ENCODE measurements at regions not wholly inside any gene's neighbourhood (a gene's known extent, or its start where the extent isn't known, plus 50 kb on each side); places are given as distances from the start of the nearest gene placed in this dataset.
"Not testable (repeated sequence)": the region's sequence is repeated elsewhere in the genome, so short reads cannot be mapped to it uniquely, and the experiment has no call there.

DNA sequence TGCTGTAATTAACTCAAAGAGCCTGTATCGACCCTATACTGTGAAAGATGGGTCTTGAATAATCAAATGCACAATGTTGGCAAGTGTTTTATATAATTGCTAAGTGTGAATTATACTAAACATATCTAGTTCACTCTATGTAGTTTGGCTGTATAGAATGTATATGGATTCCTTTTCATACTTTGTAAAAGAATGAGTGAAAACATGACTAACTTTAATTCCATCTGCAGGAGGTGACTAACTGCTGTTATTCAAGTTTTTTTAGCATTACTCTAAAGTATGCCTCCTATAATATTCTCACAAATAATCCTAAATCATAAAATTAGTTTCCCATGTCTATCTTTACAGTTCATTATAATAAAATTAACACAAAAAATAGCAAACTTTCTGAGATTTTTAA, 394.0 kb upstream of the MON1B start:
- H3K27ac ChIP-seq, result no peak overlapping the region
- DNase-seq (ENCODE audit: low read depth, low spot score), result no peak

DNA sequence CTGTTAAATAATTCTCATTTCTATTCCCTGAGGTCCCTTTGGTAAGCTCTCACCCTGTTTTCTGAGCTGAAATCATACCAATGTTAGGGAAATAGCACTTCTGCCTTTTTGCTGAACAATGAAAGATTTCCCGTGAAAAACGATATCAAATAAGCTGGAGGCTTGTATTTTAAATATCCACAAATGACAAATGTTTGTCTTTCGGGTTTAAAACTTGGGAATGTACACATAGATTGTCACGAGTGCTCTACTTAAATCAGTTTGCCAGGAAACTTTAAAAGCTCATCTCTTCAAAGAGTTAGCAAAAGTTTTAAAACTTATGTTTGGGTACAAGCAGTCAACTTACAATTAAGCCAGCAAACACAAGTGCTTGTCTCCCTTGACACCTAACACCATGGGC, 393.5 kb upstream of the MON1B start:
- DNase-seq (ENCODE audit: low read depth, low spot score), result no peak
- no peak overlapping the region for H3K27ac ChIP-seq

DNA sequence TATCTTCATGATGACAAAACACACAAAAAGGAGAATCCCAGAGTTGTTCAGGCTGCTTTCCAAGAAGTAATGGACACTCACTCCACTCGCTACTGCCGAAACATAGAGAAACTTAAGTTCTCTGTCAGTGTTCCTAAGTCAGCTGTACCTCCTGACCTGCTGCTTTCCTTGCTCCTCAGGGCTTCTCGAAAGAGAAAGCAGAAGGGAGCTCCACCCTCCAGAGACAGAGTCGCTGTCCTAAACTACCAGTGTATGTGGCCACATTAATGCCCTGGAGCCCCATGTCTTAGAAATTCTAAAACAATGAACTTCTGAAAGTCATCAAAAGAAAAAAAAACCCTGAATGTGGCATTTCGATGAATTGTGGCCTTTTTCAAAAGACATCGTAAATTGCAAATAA, 390.8 kb upstream of the MON1B start:
- DNase-seq (ENCODE audit: low read depth, low spot score), result no peak
- no peak overlapping the region for H3K27ac ChIP-seq

DNA sequence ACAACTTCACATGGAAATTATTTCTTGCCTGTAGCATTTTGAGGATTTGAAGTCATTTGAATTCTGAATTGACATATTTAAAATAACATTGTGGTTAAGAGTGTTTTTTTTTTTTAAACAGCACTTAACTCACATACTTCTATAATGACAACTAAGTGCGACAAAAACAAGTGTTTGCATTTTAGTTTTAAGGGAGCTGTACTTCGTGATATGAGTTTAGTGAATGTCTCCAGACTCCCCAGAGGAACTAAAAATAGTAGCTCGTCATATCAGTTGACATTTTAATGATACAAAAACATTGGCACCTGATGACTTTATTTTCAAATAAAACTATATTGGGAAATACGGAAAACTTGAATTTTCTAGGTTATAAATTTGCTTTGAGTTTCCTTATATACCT, 389.6 kb upstream of the MON1B start:
- DNase-seq (ENCODE audit: low read depth, low spot score), result no peak
- H3K27ac ChIP-seq, result no peak overlapping the region

DNA sequence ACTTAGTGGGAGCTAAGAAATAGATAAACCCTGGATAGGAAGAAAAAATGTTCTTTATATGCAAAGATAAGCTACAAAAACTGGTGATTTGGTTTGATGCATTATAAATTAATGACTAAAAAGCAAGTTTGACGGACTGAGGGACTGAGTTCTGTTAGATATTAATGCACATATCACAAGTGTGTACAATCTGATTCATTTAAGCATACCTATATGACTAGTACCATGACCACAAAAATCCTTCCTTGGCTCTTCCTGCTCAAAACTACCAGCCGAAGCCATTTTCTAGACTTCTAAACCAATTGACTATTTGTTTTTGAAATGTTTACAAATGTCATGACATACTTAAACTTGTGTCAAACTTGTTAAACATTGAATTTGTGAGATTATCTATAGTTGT, 374.5 kb upstream of the MON1B start:
- no peak overlapping the region for H3K27ac ChIP-seq
- DNase-seq (ENCODE audit: low read depth, low spot score), result peak; percentile 20

DNA sequence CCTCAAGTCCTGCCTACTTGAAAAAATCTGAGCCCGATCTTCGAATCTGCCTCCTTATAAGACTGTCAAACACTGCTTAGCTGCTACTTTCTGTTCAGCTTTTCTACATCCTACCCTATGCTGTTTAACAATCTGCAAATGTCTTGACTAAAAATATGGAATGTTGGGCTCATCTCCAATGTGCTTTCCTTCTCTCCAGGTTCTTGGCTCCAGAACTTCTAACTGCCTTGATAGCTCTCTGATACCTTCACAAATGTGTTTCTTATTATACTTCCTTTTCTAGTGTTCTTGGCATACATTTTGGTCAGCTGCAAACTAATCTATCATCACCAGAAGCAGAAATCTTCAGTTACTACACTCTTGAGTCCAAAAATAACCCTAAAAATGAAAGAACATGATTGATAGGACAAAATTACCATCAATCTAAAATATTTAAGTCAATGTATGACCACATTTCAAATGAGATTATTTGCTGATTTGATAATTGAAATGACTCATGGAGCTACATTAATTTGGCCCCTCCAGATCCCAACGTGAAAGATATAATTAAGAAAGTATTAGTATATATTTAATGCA, 372.3 kb upstream of the MON1B start:
- H3K27ac ChIP-seq, result no peak overlapping the region
- DNase-seq (ENCODE audit: low read depth, low spot score), result no peak

DNA sequence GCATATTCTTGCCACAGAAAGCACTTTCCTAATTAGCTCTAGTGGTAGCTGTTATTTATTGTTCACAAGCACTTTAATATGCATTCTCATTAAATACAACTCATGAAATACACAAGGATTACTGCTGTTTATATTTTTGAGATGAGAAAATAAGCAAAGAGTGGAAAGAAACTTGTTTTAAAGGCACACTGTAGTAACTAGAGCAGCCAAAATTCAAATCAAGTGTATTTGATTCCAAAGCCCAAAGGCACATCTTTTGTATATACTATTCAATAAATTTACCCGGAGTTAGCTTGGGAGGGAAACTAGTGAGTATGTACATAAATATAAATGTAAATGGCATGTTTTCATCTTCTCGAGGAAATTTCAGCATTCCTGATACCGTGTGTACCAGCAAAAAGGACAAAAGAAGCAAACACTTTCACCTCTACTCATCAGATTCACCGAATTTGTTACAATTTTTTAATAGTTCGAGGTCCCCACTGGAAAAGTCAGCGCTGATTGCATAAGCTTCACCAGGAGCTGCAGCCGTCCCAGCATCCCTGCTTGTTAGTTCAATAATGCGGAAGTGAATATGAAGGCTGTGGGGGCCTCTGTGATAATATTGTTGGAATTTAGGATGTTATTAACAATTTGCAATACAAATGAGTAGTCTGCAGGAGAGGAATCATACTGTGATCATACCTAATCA, 371.6 kb upstream of the MON1B start:
- H3K27ac ChIP-seq, result no peak overlapping the region
- DNase-seq (ENCODE audit: low read depth, low spot score), result no peak

DNA sequence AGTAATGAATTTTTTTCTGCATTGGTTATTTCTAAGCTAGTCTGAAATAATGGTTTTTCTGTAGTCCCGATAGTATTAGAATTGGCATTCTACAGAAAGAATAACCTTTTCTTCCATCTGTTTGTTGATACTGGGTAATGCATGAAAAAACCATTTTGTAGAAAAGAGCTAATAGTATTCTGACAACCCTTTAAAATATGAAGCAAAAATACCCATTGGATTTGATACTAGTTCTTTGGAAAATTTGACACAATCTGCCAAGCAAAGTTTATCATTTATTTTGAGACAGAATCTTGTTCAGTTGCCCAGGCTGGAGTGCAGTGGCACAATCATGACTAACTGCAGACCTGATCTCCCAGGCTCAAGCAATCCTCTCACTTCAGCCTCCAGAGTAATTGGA, 366.8 kb upstream of the MON1B start:
- H3K27ac ChIP-seq, result no peak overlapping the region
- DNase-seq (ENCODE audit: low read depth, low spot score), result no peak

DNA sequence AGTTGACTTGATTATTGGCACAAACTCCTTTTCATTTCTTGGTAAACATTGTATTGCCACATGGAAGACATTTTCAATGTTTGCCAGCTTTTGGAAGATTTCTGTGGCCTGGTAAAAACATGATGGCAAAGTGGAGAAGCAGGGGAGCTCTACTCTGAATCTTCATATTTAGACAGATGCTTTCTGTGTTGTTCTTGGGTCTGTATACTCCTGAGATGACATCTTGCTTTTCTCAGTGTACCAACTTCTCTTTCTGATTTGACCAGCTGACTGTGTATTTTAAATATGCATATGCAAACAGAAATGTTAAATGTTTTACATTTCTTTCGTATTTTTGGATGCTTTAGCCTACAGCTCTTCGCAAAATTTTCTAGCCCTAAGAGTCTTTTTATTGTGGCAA, 366.2 kb upstream of the MON1B start:
- no peak for DNase-seq (ENCODE audit: low read depth, low spot score)
- no peak overlapping the region for H3K27ac ChIP-seq

DNA sequence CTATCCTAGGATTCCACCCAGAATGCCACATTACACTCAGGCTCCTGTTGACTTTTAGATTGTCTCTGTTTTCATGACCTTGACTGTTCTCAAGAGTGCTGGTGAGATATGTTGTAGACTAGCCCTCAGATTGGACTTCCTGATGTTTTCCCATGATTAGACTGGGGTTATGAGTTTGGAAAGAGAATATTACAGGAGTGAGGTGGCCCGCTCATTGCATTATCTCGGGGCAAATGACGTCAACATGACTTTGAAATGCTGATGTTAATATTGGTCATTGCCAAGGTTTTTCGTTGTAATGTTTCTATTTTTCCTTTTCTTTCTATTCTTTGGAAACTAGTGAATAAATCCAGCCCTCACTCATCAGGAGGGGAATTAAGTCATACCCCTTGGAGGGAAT, 355.7 kb upstream of the MON1B start:
- DNase-seq (ENCODE audit: low read depth, low spot score), result no peak
- no peak overlapping the region for H3K27ac ChIP-seq

DNA sequence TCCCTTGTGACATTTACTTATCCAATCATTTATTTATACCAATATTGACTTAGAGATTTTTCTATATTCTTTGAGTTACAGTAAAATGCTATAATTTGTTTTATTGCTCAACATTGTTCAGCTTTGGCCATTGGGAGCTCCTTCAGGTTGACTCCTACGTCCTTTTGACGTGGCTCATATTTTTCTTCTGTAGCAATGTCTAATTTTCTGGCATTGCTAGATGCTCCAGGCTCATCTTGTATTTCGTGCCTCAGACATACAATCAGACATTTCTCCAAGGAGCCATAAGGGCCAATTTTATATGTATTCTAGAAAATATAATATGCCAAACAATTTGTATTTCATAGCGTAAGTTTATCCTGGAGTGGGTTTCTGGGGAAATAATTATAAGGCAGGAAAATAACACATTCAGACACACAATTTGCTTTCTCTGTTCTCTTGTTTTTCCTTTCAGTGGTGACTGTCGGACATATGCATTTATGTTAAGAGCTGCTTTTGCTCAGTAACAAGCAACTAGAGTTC, 355.1 kb upstream of the MON1B start:
- no peak for DNase-seq (ENCODE audit: low read depth, low spot score)
- no peak overlapping the region for H3K27ac ChIP-seq

DNA sequence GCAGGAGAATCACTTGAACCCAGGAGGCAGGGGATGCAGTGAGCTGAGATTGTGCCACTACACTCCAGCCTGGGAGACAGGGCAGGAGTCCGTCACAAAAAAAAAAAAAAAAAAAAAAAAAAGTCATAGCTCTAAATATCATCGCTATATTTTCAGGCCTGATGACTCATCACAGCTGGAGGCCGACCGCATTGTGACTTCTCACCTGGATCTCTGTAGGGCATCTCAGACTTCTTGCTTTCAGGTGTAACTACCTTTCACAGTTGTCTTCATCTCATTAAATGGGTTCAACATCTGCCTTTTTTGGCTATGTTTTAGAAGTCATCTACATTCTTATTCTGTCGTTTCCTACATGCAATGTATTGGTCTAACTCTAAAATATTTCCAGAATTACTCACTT, 353.1 kb upstream of the MON1B start:
- no peak for DNase-seq (ENCODE audit: low read depth, low spot score)
- H3K27ac ChIP-seq, result no peak overlapping the region

DNA sequence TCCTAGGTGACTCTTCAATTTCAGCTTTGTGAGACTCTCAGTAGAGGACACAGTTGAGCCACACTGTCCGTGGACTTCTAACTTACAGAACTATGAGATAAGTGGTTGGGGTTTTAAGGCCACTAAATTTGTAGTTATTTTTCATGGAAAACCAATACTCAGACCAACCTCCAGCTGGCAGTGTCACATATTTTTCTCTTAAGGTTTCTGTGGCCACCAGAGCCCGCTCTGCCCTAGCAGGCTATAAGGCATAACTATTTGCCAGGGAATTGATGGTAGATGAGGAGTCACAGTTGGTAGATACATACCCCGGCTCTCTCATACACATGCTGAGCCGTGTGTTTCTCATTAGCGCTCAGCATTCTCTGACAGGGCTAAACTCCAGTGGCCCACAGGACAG, 336.8 kb upstream of the MON1B start:
- DNase-seq (ENCODE audit: low read depth, low spot score), result no peak
- H3K27ac ChIP-seq, result no peak overlapping the region

DNA sequence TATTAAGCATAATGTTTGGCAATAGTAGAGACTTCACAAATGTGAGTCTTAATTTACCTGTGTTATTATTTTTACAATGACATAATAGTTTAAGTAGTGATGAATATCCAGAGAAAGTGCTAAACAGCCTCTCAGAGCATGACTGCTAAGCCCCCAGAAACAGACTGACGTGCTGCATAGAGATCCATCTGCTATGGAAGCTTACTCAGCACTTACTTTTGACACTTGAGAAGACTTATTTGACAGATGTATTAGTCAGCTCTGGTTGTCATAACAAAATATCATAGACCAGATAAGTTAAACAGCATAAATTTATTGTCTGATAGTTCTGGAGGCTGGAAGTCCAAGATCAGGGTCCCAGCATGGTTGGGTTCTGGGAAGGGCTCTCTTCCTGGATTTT, 334.9 kb upstream of the MON1B start:
- DNase-seq (ENCODE audit: low read depth, low spot score), result no peak
- no peak overlapping the region for H3K27ac ChIP-seq

DNA sequence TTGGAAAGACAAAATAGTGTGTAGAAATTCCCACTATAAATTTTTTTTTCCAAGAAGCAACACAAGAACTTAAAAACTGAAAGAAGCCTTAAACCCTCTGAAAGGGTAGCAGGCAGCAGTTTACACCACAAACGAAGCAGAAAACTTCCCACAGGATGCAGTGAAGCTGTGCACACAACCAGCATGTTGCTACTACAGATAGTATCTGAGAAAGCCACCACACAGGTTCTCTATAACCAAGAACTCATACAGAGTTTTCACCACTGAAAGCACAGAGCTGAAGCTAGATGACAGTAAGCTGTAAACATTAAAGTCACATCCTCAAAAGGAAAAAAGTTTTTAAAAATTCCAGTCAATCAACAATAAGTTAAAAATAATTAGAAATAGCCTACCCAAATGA, 333.6 kb upstream of the MON1B start:
- no peak overlapping the region for H3K27ac ChIP-seq

DNA sequence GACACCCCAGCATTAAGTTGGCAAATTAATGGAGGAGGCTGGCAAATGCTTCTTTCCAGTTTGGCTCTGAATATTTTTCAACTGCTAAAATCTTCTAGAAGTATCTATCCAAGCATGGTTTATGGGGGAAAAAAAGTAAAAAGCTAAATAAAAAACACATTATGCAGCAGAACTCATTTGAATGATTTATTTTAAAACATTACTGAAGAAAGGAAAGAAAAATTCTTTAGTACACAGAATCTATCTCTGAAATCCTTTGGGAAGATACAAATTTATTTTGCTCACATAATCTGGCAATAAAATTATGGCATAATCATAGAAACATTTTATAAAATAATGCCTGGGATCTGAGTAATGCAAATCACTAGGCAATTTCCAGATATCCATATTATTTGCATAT, 328.1 kb upstream of the MON1B start:
- H3K27ac ChIP-seq, result no peak overlapping the region
- DNase-seq (ENCODE audit: low read depth, low spot score), result no peak

More for the DNA sequence above, 333.6 kb upstream of the MON1B start:
- no peak for DNase-seq (ENCODE audit: low read depth, low spot score)

DNA sequence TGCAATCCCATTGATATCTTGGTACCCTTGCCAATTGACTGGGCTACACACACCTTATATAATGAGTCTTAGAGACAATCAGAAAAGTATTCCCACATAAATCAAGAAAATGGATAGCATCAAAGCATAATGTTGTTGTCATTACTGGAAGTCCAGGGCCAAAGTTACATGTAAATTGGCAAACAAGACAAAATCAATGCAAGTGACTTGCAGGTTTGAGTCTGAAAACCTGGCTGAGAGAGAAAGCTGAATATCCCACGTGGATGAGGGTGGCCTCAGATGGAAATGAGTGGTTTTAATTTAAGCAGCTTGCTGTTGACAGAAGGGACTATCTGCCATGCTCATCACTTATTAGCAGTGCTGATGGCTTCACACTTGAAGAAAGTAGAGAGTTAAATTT, 324.0 kb upstream of the MON1B start:
- DNase-seq (ENCODE audit: low read depth, low spot score), result no peak
- no peak overlapping the region for H3K27ac ChIP-seq

DNA sequence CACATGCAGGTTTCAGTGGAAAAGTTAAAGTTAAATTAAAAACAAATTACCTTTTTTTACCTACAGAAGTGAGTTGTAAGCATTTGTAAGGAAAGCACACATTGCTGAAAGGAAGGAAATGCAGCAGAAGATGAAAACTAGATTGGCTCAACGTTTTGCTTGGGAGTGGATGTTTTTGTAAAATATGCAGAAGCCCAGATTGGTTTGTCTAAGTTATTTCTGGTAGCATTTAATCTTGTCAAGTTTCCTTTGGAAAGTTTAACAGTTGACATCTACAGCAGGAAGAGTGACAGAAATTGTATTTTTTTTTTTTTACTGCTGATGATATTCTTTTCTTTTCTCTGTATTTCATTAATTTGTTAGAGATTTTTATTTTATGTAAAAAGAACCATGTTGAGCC, 315.1 kb upstream of the MON1B start:
- H3K27ac ChIP-seq, result no peak overlapping the region
- DNase-seq (ENCODE audit: low read depth, low spot score), result no peak

DNA sequence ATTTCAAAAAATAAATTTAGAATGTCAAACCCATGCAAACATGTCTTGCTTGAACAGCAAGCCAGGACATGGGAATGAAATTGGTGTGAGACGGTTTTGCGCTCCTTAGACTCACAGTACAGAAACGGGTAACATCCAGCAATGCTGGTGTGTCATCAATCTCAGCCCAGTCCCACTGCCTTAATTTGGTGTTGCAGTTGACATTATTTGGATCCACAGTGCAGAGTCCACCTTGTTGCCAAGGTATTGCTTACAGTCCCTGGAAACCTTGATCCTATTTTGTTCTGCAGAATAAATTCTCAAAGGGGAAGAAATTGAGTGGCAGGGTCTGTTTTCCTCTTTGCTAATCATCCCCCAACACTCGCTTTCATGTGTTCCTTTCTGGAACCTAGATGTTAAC, 311.6 kb upstream of the MON1B start:
- H3K27ac ChIP-seq, result no peak overlapping the region
- no peak for DNase-seq (ENCODE audit: low read depth, low spot score)

DNA sequence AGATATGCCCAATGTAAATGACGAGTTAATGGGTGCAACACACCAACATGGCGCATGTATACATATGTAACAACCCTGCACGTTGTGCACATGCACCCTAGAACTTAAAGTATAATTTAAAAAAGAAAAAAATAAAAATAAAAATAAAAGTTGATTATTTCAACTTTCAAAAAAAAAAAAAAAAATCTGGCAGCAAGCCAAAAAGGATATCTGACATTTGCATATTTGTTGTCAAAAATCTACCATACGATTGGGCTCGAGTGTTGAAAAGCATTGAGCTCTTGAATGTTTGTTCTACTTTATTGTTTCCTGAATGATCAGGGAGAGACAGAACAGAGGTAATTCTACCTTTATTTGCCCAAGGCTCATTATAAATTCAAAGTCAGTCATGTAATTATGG, 310.5 kb upstream of the MON1B start:
- DNase-seq (ENCODE audit: low read depth, low spot score); H3K27ac ChIP-seq: not testable (repeated sequence)

DNA sequence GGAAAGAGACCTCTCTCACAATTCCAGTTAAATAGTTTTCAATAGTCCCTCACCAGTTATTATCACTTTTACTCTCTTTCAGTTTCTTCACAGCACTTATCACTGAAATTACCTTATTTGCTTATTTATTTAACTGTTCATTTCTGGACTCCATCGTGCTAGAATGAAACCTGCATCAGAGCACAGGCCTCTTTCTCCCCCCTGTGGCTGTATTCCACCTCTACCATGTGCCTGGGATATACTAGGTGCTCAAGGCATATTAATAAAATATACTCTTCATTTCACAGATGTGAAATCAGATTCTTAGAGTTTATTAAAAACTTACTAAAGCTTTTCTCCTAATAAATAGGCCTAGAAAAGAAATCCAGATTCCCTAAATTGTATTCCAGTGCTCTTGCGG, 308.9 kb upstream of the MON1B start:
- no peak overlapping the region for H3K27ac ChIP-seq
- no peak for DNase-seq (ENCODE audit: low read depth, low spot score)

DNA sequence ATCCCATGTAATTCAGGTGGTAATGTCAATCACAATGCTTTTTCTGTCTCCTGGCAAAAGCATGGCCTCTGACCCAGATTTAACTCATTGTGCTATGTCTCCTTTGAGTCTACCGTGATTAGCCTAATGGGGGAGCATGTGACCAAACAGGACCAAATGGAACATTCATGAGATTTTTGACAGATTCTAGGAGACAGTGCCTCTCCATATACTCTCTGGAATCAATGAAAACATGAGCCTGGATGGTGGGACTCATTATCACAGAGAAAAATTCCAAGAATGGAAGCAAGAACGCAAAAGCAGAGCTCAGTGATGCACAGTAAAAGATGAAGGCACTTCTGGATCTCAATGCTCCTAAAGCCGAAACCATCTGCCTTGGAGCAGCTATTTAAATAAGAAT, 307.9 kb upstream of the MON1B start:
- no peak overlapping the region for H3K27ac ChIP-seq
- no peak for DNase-seq (ENCODE audit: low read depth, low spot score)

All from epithelial cell of prostate (primary cell).